ENCODE measurements at regions not wholly inside any gene's neighbourhood (a gene's known extent, or its start where the extent isn't known, plus 50 kb on each side); places are given as distances from the start of the nearest gene placed in this dataset.

- Histone ChIP-seq H3K79me2 (ENCODE audit: control insufficient read depth, insufficient read depth, low read length) (no peaks in the 10 kb centered on the region), H3K9me3 (replicated peaks; ENCODE audit: control insufficient read depth, insufficient read depth, low read length) (no peaks in the 10 kb centered on the region), H4K20me1 (replicated peaks; ENCODE audit: control insufficient read depth, extremely low read depth, insufficient read depth, low read length) (no peaks in the 10 kb centered on the region), H3K27ac (ENCODE audit: insufficient read depth, low read depth, low read length) (no peak overlapping the region), H3K4me1 (ENCODE audit: control insufficient read depth, extremely low read depth, insufficient read depth, low read length) (no peaks in the 10 kb centered on the region), H3K4me3 (replicated peaks in 1 of 3; ENCODE audit: insufficient read depth in 1 of 3, low read depth in 1 of 3, low read length in 3 of 3) (no peak overlapping the region), H3K9ac (replicated peaks; ENCODE audit: extremely low read depth, insufficient read depth, low read length) (no peak overlapping the region), H3K27me3 (ENCODE audit: control insufficient read depth in 2 of 2, insufficient read depth in 2 of 2, low read length in 2 of 2) (no peaks in the 10 kb centered on the region), H3K36me3 (ENCODE audit: control insufficient read depth in 2 of 2, extremely low read depth in 1 of 2, insufficient read depth in 2 of 2, low read length in 2 of 2) (no peaks in the 10 kb centered on the region), H3K4me2 (ENCODE audit: insufficient read depth, low read length) (no peak overlapping the region), H3K9me1 (replicated peaks; ENCODE audit: control insufficient read depth, extremely low read depth, insufficient read depth, low read length) (no peaks in the 10 kb centered on the region), H2AFZ (ENCODE audit: low read depth, low read length) (peak overlapping the region; percentile 76)
- POLR2A ChIA-PET: no interaction called here
- DNase-seq (ENCODE audit: low read depth, low spot score) (peak; percentile 17), FAIRE-seq (peak; percentile 35)
- intact Hi-C loops (cut with micrococcal nuclease): no loop called here
- dilution Hi-C loops (cut with MboI; ENCODE audit: extremely low pct_ligation_motif_present, low sequenced_read_pairs): no loop called here
- CTCF ChIA-PET: no interaction called here
- BruUV-seq (replicated peaks): no TSS peak
- TF ChIP-seq JUN (IDR thresholded peaks at IDR 0.05; ENCODE audit: borderline replicate concordance, insufficient read depth, insufficient read length, low read depth) (no peak), FOS (IDR thresholded peaks at IDR 0.05; ENCODE audit: borderline replicate concordance, insufficient read depth, low read length) (no peak), POLR2AphosphoS5 (IDR thresholded peaks at IDR 0.05; ENCODE audit: insufficient read depth, low read depth, low read length) (no peak), POLR2A (IDR thresholded peaks at IDR 0.05; ENCODE audit: low read depth, low read length) (no peak), EZH2 (IDR thresholded peaks at IDR 0.05; ENCODE audit: borderline replicate concordance, low read depth, low read length, severe bottlenecking) (no peak), MYC (IDR thresholded peaks at IDR 0.05; ENCODE audit: low read depth, low read length) (no peak), GATA2 (IDR thresholded peaks at IDR 0.05; ENCODE audit: insufficient read depth, insufficient read length, low read depth, low read length) (no peak)
- TF ChIP-seq, protein P1, sequence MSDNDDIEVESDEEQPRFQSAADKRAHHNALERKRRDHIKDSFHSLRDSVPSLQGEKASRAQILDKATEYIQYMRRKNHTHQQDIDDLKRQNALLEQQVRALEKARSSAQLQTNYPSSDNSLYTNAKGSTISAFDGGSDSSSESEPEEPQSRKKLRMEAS (IDR thresholded peaks at IDR 0.05; ENCODE audit: insufficient read depth, insufficient read length): no peak
- TF ChIP-seq, protein P2, sequence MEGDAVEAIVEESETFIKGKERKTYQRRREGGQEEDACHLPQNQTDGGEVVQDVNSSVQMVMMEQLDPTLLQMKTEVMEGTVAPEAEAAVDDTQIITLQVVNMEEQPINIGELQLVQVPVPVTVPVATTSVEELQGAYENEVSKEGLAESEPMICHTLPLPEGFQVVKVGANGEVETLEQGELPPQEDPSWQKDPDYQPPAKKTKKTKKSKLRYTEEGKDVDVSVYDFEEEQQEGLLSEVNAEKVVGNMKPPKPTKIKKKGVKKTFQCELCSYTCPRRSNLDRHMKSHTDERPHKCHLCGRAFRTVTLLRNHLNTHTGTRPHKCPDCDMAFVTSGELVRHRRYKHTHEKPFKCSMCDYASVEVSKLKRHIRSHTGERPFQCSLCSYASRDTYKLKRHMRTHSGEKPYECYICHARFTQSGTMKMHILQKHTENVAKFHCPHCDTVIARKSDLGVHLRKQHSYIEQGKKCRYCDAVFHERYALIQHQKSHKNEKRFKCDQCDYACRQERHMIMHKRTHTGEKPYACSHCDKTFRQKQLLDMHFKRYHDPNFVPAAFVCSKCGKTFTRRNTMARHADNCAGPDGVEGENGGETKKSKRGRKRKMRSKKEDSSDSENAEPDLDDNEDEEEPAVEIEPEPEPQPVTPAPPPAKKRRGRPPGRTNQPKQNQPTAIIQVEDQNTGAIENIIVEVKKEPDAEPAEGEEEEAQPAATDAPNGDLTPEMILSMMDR (IDR thresholded peaks at IDR 0.05; ENCODE audit: extremely low read depth in 1 of 2, insufficient read depth in 1 of 2, low read depth in 1 of 2, low read length in 2 of 2): no peak
Measured at GRCh38 chr2:150697596-150697995, 210.1 kb upstream of the RND3 start.

All from endothelial cell of umbilical vein (primary cell).